ENCODE measurements at regions not wholly inside any gene's neighbourhood (a gene's known extent, or its start where the extent isn't known, plus 50 kb on each side); places are given as distances from the start of the nearest gene placed in this dataset.

DNA sequence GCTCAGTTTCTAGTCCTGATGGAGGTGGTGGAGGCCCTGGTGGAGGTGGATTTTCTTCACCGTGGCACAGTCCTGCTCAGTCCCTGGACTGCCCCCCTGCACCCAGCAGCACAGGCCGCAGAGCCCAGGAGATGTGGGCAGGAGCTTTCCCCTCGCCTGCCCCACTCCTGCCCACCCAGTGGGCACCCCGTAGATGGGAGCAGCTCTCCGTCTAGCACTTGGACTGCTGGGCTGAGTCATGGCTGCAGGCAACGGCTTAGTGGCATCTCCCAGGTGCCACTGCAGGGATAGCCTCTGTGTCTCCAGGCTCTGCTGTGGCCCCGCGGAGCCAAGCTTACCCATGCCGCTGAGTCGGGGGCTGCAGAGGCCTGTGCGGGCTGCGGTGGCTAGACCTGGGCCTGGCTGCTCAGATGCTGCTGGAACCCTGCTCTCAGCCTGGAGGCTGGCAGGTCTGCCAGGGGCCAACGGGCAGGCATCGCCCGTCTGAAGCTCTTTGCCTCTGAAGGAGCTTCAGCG is 92.3 kb upstream of the CTDP1 start:
- Histone ChIP-seq H3K27ac (no peak overlapping the region), H3K36me3 (no peaks in the 10 kb centered on the region), H3K27me3 (no peaks in the 10 kb centered on the region), H3K9me3 (no peaks in the 10 kb centered on the region), H3K4me3 (no peak overlapping the region), H3K4me1 (peaks cover 0 to 9% (median 0%) of the 10 kb centered on the region in 4 donors)
- TF ChIP-seq, protein P1, sequence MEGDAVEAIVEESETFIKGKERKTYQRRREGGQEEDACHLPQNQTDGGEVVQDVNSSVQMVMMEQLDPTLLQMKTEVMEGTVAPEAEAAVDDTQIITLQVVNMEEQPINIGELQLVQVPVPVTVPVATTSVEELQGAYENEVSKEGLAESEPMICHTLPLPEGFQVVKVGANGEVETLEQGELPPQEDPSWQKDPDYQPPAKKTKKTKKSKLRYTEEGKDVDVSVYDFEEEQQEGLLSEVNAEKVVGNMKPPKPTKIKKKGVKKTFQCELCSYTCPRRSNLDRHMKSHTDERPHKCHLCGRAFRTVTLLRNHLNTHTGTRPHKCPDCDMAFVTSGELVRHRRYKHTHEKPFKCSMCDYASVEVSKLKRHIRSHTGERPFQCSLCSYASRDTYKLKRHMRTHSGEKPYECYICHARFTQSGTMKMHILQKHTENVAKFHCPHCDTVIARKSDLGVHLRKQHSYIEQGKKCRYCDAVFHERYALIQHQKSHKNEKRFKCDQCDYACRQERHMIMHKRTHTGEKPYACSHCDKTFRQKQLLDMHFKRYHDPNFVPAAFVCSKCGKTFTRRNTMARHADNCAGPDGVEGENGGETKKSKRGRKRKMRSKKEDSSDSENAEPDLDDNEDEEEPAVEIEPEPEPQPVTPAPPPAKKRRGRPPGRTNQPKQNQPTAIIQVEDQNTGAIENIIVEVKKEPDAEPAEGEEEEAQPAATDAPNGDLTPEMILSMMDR (IDR thresholded peaks at IDR 0.05) = no peak
- no peak for TF ChIP-seq POLR2A (IDR thresholded peaks at IDR 0.05)
- DNase-seq = peak in 1 of 3 donors; percentile 39

DNA sequence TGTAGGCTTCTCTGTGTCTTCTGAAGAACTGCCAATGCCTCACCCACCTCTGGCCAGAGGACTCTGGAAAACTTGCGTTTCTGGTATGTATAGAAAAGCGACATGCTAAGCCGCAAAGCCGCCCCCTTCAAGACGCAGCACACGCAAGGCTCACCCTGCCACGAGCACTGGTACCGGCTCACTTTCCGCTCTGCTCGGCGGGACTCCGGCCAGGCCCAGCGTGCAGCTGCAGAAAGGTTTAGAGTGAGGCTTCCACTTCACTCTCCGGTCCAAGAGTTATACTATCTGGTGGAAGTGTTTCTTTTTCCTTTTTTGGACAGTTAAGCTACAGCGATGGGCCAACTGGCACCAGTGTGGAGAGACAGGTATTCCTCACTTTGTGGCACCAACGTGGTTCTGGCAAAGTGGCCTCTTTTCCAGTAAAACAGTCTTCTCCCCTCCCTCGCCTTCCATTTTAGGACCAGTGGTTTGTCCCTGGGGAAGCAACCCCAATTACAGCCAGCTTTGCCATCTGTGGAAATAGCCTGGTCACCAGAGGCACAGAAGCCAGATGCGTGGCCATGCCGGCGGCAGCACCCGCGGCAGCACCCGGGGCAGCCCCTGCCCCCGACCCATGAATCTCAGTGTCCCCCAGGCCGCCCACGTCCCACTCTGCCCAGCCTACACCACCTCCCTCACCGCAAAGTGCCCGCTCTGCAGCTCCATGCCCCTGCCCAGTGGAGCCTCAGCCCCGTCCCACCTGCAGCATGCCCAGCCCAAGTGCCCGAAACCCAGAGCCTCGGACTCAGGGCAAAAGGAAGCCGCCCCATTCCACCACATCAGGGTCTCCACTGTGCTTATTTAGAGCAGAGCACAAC is 91.6 kb upstream of the CTDP1 start:
- Histone ChIP-seq H3K4me3 (no peak overlapping the region), H3K27me3 (no peaks in the 10 kb centered on the region)
- DNase-seq = peak in 2 of 3 donors; percentile 34 to 36

DNA sequence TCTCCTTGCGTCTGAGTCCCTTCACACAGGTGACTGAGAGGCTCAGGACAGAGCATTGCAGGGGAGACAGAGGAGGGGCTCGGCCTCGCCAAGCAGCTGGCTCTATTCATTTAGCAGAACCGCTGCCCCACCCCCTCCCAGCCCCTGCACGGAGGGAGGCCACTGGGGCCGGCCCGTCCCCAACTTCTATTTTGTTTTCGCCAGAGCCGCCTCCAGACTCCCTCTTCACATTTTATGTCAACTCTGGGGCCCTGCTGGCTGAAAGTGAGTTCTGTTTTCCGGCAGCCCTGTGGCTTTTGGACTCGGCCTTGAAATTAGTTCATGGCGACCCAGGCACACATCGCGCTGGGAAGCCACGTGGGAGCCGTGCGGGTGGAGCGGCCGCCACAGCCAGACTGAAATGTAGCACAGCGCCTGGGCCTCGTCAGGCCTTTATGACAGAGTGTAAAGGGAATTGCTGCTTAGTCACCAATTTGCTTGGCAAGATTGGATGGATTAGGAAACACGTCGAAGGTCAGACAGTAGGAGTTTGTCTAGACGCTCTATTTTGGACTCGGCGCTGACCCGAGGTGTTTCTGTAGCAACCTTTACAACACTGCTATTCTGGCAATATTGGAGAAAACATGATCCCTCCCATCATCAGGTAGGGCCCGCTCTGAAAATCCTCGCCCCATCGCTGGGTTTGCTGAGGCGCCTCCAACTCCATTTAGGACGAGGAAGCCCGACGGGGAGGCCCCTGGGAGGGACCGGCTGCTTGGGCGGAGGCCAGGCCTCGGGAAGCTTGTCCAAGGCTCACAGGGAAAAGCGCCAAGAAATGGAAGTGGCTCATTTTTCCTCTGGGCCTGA is 90.7 kb upstream of the CTDP1 start:
- Histone ChIP-seq H3K9me3 (no peaks in the 10 kb centered on the region), H3K36me3 (no peaks in the 10 kb centered on the region), H3K4me3 (no peak overlapping the region), H3K4me1 (peaks cover 0 to 9% (median 0%) of the 10 kb centered on the region in 4 donors), H3K27ac (peak overlapping the region in 3 of 4 donors; percentile 8 to 60 (median 53)), H3K27me3 (no peaks in the 10 kb centered on the region)
- peak; percentile 35 to 83 (median 63) for DNase-seq
- TF ChIP-seq, protein P1 (IDR thresholded peaks at IDR 0.05) = no peak
- TF ChIP-seq POLR2A (IDR thresholded peaks at IDR 0.05) = no peak

More for the DNA sequence above, 91.6 kb upstream of the CTDP1 start:
- TF ChIP-seq, protein P1 (IDR thresholded peaks at IDR 0.05) = no peak
- no peak for TF ChIP-seq POLR2A (IDR thresholded peaks at IDR 0.05)
- peaks cover 0 to 9% (median 0%) of the 10 kb centered on the region in 4 donors for H3K4me1 ChIP-seq
- no peaks in the 10 kb centered on the region for H3K9me3 ChIP-seq
- H3K27ac ChIP-seq = peak overlapping the region in 2 of 4 donors; percentile 53 to 60
- H3K36me3 ChIP-seq = no peaks in the 10 kb centered on the region

DNA sequence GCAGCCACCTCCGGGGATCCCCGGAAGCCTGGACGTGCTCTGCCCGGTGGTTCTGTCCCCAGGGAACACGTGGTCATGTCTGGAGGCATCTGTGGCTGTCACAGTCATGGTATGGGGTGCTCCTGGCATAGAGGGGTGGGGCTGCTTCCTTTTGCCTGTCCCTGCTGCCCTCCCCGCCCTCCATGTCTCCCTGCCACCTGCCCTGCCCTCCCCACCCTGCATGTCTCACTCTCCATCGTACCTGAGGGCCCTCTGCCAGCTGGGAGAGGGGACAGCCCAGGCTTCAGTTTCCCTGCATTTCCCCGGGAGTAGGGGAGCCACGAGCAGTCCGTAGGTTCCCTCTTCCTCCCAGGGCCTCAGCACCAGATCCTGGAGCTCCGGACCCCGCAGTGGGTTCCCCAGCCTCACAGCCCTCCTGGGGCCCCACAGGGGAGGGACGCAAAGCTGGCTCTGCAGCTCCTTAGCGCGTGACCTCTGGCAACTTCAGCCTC is 90.0 kb upstream of the CTDP1 start:
- TF ChIP-seq, protein P1 (IDR thresholded peaks at IDR 0.05) = no peak
- no peak for TF ChIP-seq POLR2A (IDR thresholded peaks at IDR 0.05)
- Histone ChIP-seq H3K27me3 (no peaks in the 10 kb centered on the region), H3K9me3 (no peaks in the 10 kb centered on the region), H3K27ac (peak overlapping the region in 2 of 4 donors; percentile 8 to 53), H3K36me3 (no peaks in the 10 kb centered on the region), H3K4me1 (peaks cover 0 to 9% (median 0%) of the 10 kb centered on the region in 4 donors), H3K4me3 (no peak overlapping the region)
- peak in 1 of 3 donors; percentile 44 for DNase-seq
